Germinal center (tissue), 1 donor: ENCODE measurements at regions not wholly inside any gene's neighbourhood (a gene's known extent, or its start where the extent isn't known, plus 50 kb on each side); places are given as distances from the start of the nearest gene placed in this dataset.

Experiments
- DNase-seq: peaks from one replicate; pipeline ENCODE4 v3.0.0; 2012; ENCODE audit warnings: mixed read lengths, low spot score

DNA sequence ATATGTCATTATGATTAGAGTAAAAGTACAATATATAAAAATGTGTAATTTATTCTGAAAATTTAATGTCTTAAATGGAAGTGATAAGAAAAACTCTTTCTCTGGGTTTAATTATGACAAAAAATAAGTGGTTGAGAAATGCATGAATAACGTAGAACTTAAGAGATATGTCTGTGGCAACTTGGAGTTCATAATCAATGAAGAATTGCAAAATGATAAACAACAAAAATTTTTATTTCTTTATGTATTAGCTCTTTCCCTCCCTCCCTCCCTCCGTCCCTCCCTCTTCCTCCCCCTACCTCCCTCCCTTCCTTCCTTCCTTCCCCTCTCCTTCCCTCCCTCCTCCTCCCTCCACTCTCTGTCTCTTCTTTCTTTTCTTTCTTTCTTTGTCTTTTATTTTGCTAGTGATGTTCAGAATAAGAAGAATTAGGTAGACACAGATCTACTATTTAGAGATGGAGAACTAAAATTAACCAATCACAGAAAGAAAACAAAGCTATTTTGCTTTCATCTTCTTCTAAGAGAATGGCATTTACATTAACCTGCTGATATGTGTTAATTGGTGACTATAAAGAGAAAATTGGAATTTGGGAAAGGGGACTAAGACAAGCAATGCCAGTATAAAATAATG lies 96.3 kb upstream of the PDC start:
- DNase-seq, result no peak

DNA sequence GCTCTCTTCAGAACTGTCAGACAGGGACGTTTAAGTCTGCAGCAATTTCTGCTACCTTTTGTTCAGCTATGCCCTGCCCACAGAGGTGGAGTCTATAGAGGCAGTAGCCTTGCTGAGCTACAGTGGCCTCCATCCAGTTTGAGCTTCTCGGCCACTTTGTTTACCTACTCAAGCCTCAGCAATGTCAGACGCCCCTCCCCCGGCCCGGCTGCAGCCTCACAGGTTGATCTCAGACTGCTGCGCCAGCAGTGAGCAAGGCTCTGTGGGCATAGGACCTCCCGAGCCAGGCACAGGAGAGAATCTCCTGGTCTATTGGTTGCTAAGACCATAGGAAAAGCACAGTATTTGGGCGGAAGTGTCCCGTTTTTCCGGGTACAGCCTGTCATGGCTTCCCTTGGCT lies 89.9 kb upstream of the PDC start:
- DNase-seq, result no peak

DNA sequence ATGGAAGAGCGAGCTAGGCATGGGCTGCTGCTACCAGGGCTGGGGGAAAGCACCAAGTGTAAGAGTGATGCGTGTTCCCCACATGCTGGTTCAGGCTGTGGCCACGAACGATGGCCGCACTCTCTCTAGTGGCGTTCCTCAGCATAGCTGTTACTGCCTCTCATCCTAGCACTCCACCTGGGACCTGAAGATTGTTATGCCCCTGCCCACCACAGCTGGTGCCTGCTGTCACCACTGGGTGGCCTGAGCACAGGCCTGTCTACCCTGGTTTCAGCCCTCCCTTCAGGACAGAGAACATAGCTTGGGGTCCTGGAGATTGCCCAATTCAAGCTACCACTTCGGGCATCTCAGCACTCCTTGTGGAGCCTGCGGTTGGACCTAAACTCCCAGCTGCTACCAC lies 80.1 kb upstream of the PDC start:
- no peak for DNase-seq

DNA sequence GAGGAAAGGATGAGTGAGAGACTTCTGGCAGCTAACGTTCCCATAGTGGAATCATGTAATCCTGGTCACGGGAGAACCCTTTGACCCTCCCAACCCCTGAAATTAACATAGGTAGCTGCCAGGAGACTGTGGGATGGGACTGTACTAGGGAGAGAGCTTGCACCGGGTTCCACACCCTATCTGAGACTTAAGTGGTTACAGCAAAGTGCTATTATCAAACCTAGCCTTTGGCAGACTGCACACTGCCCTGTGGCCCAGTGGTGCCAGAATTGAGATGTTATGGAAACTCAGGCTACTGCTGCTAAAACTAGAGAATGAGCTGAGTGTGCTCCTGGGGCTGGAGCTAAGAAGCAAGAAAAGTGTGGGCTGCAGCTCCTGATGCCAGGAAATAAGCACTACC lies 79.6 kb upstream of the PDC start:
- DNase-seq, result no peak

DNA sequence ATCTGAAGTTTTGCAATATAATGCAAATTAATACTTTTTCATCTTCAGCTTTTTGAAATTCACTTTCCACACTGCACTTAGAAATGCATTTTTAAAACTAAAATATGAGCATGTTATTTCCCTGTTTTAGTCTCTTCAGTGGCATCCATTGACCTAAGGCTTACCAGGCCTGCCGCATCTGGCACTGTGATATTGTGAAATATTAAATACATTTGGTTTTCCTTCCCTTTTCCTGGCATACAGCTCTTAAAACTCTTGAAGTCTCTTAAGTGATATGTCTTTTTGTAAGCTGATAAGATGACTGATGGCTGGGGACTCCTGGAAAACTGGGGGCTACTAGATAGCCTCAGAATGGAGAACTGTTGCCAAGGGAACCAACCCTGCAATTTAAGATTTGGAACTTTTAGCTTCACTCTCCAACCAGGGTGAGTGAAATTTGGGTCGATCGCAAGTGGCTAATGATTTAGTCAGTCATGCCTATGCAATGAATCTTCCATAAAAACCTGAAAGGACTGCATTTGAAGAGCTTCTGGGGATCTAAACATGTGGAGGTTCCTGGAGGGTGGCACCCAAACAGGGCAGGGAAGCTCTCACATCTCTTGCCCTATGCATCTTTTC lies 75.5 kb upstream of the PDC start:
- no peak for DNase-seq

DNA sequence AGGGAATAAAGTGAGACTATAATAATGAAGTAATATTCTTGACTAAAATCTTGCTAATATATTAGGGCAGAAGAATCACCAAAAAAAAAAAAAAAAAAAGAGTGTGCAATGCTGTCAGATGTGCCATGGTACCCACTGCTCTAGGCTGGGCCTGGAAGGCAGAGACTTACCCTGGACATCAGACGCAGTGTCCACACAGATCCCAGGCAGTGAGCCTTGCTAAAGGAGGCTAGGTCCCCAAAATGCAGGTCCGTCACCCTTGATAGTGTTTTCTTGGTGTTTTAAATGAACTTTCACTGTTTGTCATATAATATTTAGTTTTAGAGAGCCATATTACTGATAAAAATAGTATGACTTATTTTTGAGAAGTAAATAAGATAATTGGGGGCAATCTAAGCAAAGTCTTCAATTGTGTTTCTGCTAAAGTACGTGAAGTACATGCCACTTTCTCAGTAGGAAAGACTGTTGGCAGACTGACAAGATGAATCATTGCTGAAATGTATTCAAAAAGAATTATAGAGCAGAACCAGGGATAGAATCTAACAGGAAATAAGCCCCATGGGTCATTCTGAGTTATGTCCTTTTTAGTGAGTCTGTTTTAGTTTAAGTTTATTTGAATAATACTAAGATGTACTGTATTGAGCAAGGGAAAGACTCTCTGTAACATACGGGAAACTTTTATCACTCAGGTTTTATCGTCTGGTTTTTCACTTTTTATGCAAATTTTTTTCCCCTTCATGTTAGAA lies 74.6 kb upstream of the PDC start:
- no peak for DNase-seq

DNA sequence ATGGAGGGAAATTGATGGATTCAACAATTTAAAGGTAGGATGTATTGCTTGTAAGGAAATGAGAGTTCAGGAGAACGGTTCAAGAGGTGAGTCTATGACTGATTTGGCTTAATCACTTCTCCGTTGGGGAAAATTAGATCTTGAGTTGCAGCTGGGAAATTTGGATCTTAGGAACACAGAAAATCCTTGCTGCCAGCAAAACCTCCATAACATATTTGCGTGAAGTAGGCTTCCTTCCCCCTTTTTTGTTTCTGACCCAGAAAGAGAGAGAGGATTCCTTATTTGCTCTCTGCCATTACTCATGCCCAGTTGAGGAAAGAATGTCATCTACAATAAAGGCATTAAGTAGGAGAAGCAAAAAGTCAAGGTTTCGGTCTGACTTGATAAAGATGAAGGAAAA lies 73.5 kb upstream of the PDC start:
- no peak for DNase-seq

DNA sequence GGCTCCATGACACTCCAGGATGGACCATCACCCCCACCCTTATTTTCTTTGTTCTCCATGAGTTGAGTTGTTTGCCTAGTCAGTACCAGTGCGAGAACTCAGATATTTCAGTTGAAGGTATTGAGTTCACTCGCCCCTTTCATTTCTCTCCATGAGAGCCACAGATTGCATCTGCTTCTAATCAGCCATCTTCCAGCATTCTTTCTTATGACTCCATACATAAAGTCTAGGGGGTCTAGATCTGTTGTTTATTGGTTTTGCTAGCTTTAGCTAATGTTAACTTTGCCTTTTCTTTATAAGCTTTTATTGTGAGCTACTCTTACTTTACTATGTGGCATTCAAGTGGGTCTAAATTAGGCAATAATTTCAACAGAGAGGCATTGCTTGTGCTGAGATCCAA lies 71.6 kb upstream of the PDC start:
- no peak for DNase-seq

DNA sequence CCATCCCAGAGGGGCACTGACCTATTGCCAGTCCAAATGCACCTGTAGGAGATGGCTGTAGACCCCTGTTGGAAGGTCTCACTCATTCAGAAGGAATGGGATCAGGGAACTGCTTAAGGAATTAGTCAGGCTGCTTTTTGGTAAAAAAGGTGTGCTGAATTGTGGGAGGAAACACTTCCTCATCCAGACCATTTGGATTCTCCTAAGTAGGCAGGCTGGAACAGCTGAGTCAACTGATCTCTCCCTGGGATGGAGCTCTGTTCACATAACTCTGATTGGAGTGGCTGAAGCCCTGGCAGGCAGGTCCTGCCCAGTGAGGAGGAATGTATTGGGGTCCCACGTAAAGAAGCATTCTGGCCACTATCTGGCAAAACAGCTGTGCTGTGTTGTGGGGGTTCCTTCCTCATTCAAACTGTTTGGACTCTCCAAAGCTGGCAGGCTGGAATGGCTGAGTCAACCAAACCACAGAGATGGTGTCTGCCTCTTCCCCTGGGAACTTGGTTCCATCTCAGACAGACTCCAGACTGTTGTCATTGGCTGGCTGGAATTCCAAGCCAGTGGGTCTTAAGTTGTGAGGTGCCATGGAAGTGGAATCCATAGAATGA lies 70.7 kb upstream of the PDC start:
- DNase-seq, result no peak

DNA sequence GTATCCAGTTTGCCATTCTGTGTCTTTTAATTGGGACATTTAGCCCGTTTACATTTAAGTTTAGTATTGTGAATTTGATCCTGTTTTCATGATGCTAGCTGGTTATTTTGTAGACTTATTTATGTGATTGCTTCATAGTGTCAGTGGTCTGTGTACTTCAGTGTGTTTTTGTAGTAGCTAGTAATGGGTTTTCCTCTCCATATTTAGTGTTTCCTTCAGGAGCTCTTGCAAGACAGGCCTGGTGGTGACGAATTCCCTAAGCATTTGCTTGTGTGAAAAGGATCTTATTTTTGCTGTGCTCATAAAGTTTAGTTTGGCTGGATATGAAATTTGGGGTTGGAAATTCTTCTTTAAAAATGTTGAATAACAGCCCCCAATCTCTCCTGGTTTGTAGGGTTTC lies 69.2 kb upstream of the PDC start:
- no peak for DNase-seq

DNA sequence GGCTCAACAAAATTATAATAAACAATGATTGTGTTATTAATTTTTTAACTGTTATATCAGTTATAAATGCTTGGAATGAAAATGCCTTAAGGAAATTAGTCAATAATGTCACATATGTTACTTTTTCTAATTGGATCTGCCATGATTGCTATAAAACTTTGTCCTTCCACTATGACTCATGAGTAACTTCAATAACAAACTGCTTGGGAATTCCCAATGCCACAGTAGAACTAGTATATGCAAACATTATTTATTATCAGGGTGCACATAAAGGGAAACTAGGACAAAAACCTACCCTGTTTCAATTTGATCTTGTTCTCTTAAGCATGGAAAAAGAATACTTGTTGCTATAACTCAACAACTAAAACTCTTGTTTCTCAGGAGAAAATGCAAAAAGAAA lies 59.1 kb upstream of the PDC start:
- DNase-seq, result no peak

DNA sequence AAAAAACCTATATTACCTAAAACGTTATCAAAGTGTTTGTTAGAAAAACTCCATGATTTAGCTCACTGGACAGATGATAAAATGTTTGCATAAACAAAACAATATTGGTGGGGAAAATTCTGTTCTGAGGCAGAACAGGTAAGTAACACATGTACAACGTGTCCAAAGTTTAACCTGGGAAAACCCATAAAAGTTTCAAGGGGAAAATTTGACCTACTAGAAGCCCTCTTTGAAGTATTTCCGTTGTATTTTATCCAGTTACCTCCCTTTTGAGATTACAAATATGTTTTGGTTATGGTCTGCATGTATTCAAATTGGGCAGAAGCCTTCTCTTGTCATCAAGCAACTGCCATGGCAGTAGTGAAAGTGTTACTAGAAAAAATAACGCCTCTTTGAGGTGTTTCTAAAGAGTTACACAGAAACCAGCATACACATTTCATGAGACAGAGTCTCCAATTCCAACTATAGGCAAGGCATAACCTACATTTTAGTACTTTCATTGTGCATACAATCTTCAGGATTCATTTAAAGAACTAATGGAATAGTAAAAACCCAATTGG lies 58.0 kb upstream of the PDC start:
- DNase-seq, result no peak

DNA sequence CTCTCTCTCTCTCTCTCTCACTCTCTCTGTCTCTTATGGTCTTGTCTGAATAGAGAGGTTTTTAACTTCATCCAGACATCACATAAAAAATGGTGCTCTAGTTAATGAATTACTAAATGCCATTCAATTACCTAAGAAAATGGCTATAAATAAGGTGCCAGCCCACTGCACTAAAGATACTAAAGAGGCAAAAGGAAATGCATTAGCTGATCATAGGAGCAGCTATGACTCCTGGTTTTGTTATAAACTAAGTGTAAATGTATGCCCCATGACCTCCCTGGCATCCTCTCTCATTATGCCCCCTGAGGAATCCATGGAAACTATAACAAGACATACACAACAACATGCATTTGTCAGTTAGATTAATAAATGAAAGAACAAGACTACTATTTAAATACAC lies 57.5 kb upstream of the PDC start:
- no peak for DNase-seq

DNA sequence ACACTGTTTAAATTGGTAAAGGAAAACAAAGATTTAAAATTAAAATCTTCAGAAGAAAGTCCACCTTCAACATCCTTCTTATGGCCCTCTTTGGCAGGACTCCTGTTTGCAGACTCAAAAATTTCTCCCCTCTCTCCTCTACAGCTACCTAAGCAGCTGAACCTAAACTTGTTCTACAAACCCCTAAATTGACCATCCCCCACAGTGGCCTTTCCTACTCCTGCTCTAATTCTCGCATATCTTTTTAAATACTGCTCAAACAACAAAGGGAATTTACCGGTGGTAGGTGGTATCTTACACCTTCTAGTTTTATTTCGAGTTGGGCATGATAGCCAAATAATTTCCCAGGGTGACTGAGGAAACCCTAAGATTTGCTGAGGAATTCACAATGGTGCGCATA lies 53.5 kb upstream of the PDC start:
- no peak for DNase-seq

DNA sequence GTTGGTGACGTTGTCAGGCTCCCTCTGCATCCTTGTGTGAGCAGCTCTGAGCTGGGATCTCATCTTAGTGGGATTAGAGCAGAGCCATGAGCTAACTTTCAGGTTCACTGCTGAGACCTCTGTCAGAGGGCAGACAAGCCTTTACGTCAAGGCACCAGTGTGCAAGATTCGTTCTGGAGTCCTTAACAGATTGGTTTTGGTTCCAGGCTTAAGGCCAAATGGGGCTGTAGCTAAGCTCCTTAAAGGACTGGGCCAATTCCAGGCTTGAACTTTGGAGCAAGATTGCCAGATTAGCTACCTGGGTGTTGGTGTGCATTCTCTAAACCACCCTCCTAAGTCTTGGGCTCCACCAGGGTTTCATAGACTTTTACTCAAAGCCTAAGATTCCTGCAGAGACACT lies 52.6 kb upstream of the PDC start:
- DNase-seq, result no peak

DNA sequence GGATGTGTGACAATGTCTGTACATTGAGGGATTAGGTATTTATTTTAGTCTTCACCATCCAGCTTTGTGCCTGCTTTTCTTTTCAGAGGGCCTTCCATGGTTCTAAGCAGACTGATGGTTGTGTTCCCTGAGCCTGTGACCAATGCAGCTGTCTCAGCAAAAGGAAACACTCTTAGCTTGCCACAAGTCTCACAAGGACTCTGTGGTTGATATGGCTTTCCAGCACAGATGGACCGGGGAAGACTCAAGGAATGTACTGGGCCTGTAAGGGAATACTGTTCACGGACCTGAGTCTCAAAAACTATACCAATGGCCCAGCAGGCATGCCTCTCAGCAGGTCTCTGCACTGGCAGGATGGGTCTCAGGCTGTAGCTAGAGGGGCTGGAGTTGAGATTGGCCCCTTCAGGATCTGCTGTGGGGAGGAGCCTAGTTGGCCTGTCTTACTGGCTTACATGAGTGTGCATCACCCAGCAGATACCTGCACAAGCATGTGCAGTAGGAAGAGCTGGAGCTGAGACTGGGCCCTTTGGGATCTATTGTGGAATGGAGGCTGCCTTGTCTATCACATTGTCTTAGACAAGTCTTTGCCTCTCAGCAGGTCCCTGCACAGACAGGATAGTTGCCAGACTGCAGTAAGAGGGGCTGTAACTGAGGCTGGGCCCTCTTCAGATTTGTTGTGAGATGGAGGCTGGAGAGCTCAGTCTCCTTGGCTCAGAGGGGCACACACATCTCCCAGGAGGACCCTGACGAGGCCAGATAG lies 52.0 kb upstream of the PDC start:
- no peak for DNase-seq

DNA sequence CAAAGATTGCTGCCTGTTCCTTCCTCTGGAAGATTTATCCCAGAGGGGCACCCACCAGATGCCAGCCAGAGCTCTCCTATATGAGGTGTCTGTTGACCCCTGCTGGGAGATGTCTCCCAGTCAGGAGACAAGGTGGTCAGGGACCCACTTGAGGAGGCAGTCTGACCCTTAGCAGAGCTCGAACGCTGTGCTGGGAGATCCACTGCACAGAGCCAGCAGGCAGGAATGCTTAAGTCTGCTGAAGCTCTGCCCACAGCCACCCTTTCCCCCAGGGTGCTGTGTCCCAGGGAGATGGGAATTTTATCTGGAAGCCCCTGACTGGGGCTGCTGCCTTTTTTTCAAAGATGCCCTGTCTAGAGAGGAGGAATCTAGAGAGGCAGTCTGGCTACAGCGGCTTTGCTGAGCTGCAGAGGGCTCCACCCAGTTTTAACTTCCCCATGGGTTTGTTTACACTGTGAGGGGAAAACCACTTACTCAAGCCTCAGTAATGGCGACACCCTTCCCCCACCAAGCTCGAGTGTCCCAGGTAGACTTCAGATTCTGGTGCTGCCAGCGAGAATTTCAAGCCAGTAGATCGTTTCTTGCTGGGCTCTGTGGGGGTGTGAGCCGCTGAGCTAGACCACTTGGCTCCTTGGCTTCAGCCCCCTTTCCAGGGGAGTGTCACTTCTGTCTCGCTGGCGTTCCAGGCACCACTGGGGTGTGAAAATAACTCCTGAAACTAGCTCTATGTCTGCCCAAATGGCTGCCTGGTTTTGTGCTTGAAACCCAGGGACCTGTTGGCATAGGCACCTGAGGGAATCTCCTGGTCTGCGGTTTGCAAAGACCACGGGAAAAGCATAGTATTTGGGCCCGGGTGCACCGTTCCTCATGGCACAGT lies 51.1 kb upstream of the PDC start:
- DNase-seq, result no peak
